SK-N-MC (cell line): ENCODE measurements at regions not wholly inside any gene's neighbourhood (a gene's known extent, or its start where the extent isn't known, plus 50 kb on each side); places are given as distances from the start of the nearest gene placed in this dataset.

Experiments used
- EZH2 ChIP-seq: fragments of 200-600 bp; sonication (generic); IDR thresholded peaks from one replicate; pipeline ENCODE4 v1.6.1; 2017; ENCODE audit warnings: antibody characterized with exemption
- FOXP2 ChIP-seq: optimal IDR thresholded peaks from 2 replicates; pipeline ENCODE3; 2011; ENCODE audit warnings: mild to moderate bottlenecking, moderate library complexity; ENCODE audit not compliant: insufficient read depth; ENCODE audit errors: extremely low read length, control extremely low read depth
- POLR2AphosphoS5 ChIP-seq: IDR thresholded peaks from 2 replicates; pipeline ENCODE4 v1.6.1; 2012; ENCODE audit warnings: mild to moderate bottlenecking, low read depth, low read length, borderline replicate concordance

GRCh38 chr11:109584001-109584972, 162.3 kb downstream of the C11orf87 start:
- TF ChIP-seq FOXP2 (no peak), POLR2AphosphoS5 (no peak), EZH2 (no peak)
